ENCODE measurements at regions not wholly inside any gene's neighbourhood (a gene's known extent, or its start where the extent isn't known, plus 50 kb on each side); places are given as distances from the start of the nearest gene placed in this dataset.

- DNase-seq (ENCODE audit: low read depth): no peak
- H3K4me3 ChIP-seq (ENCODE audit: low read depth, low read length): no peak overlapping the region
- no peak for TF ChIP-seq CTCF (conservative IDR thresholded peaks at IDR 0.05; ENCODE audit: low read depth, low read length)
Measured at GRCh38 chr4:30842689-30843088, 122.5 kb downstream of the PCDH7 start.

GRCh38 chr4:30844861-30845582 is 124.9 kb downstream of the PCDH7 start:
- no peak for TF ChIP-seq CTCF (conservative IDR thresholded peaks at IDR 0.05; ENCODE audit: low read depth, low read length)
- H3K4me3 ChIP-seq (ENCODE audit: low read depth, low read length): no peak overlapping the region
- no peak for DNase-seq (ENCODE audit: low read depth)

- TF ChIP-seq CTCF (conservative IDR thresholded peaks at IDR 0.05; ENCODE audit: low read depth, low read length): no peak
- no peak overlapping the region for H3K4me3 ChIP-seq (ENCODE audit: low read depth, low read length)
- DNase-seq (ENCODE audit: low read depth): no peak
Measured at GRCh38 chr4:30847167-30847566, 127.0 kb downstream of the PCDH7 start.

GRCh38 chr4:30847958-30848357 is 127.8 kb downstream of the PCDH7 start:
- no peak overlapping the region for H3K4me3 ChIP-seq (ENCODE audit: low read depth, low read length)
- DNase-seq (ENCODE audit: low read depth): no peak

GRCh38 chr4:30854531-30854930 is 134.4 kb downstream of the PCDH7 start:
- no peak overlapping the region for H3K4me3 ChIP-seq (ENCODE audit: low read depth, low read length)
- no peak for DNase-seq (ENCODE audit: low read depth)
- TF ChIP-seq CTCF (conservative IDR thresholded peaks at IDR 0.05; ENCODE audit: low read depth, low read length): no peak

More at GRCh38 chr4:30847958-30848357, 127.8 kb downstream of the PCDH7 start:
- no peak for TF ChIP-seq CTCF (conservative IDR thresholded peaks at IDR 0.05; ENCODE audit: low read depth, low read length)

GRCh38 chr4:30855232-30855631 is 135.1 kb downstream of the PCDH7 start:
- H3K4me3 ChIP-seq (ENCODE audit: low read depth, low read length): no peak overlapping the region
- no peak for TF ChIP-seq CTCF (conservative IDR thresholded peaks at IDR 0.05; ENCODE audit: low read depth, low read length)
- DNase-seq (ENCODE audit: low read depth): no peak
